Heart left ventricle (tissue), 16 donors: ENCODE measurements at regions not wholly inside any gene's neighbourhood (a gene's known extent, or its start where the extent isn't known, plus 50 kb on each side); places are given as distances from the start of the nearest gene placed in this dataset.

Source experiments
- ATAC-seq, 4 donors: fragments of 200-7000 bp; cut with Tn5 transposase; one replicate each; pipeline ENCODE4 v1.9.1; 2020 to 2022; ENCODE audit warnings: moderate library complexity in 4 of 4, mild to moderate bottlenecking in 3 of 4, moderate number of reproducible peaks in 1 of 4
- DNase-seq, 5 donors: peaks; one replicate each; pipeline ENCODE4 v3.0.0-alpha.2; 2020
- H3K27ac ChIP-seq, 12 donors: fragments of 200-600 bp; sonication (generic) in 4 of 12; one replicate each; pipeline versions ENCODE4 v1.5.0 to v1.8.0; 2016 to 2022; ENCODE audit warnings: mild to moderate bottlenecking in 2 of 12
- H3K27me3 ChIP-seq, 9 donors: fragments of 200-600 bp; sonication (generic) in 2 of 9; one replicate each; pipeline versions ENCODE4 v1.5.1 to v1.8.0; 2016 to 2022; ENCODE audit warnings: mild to moderate bottlenecking in 3 of 9
- H3K36me3 ChIP-seq, 9 donors: fragments of 200-600 bp; sonication (generic) in 2 of 9; one replicate each; pipeline versions ENCODE4 v1.5.0 to v1.8.0; 2018 to 2022; ENCODE audit warnings: mild to moderate bottlenecking in 2 of 9
- H3K4me1 ChIP-seq, 12 donors: fragments of 200-600 bp; sonication (generic) in 4 of 12; one replicate each; pipeline versions ENCODE4 v1.5.0 to v1.8.0; 2016 to 2022; ENCODE audit warnings: mild to moderate bottlenecking in 3 of 12
- H3K4me3 ChIP-seq, 12 donors: fragments of 200-600 bp; sonication (generic) in 4 of 12; one replicate each; pipeline versions ENCODE4 v1.5.0 to v1.8.0; 2017 to 2022; ENCODE audit warnings: mild to moderate bottlenecking in 9 of 12, moderate library complexity in 4 of 12
- H3K9me3 ChIP-seq, 12 donors: fragments of 200-600 bp; sonication (generic) in 4 of 12; one replicate each; pipeline versions ENCODE4 v1.5.0 to v1.8.0; 2016 to 2022; ENCODE audit warnings: mild to moderate bottlenecking in 1 of 12
- POLR2A ChIP-seq, 2 donors: fragments of 450-650 bp; IDR thresholded peaks; one replicate each; pipeline ENCODE4 v1.6.1; 2017; ENCODE audit warnings: antibody characterized with exemption in 2 of 2, mild to moderate bottlenecking in 2 of 2, moderate library complexity in 2 of 2
- WGBS, 4 donors: extraction: QIAGEN DNeasy Blood & Tissue Kit in 2 of 4; methylation state at CpG; one replicate each; pipeline versions ENCODE4 v1.1.5 to v1.1.7; 2013 to 2018; 5-methylcytosine and 5-hydroxymethylcytosine counted together
- intact Hi-C, 10 donors: fragments of 100-400 bp; cut with DNase I; formaldehyde crosslinking; loops; one replicate each; pipeline versions ENCODE4 v1.11.1 to v1.14.2; 2022
- TF ChIP-seq, protein P1 (sequence below), 12 donors: fragments of 200-600 bp; sonication (generic) in 4 of 12; IDR thresholded peaks; one replicate each; pipeline versions ENCODE4 v1.5.0 to v1.8.0; 2018 to 2022; ENCODE audit warnings: antibody characterized with exemption in 12 of 12, mild to moderate bottlenecking in 5 of 12
- donor health status: ischemic (EF 13 %, LVEDD 7.1; RV severe dilation, severe dysfunction).
- donor health status: healthy with polysubstance abuse.
- donor health status: DM: no; HTN: yes; CAD: no.
- donor health status: DM: no; HTN: no; CAD: no.
- donor health status: ischemic (EF 25% LVEDD 6.9; RV normal size, moderate dysfunction).
- donor health status: ischemic (EF 25% LVEDD 5.7; RV mildly dilated, moderate dysfunction).
- donor health status: healthy.
- donor health status: DM: yes; HTN: yes; CAD: no.
- donor health status: ischemic (EF 35%, LVEDD 5.7; RV mildly dilated, moderate dysfunction).
- donor health status: nonischemic (EF 11% LVEDD 7.7; RV severe dilation, severe dysfunction).
- donor health status: DM: yes; HTN: yes; CAD: no.
- donor health status: PGD.
- donor health status: ischemic (EF 29% LVEDD 5.4; RV normal size, mild dysfunction).
- donor health status: nonischemic (EF 23%, LVEDD 6.1; RV moderate dilation, normal function).

DNA sequence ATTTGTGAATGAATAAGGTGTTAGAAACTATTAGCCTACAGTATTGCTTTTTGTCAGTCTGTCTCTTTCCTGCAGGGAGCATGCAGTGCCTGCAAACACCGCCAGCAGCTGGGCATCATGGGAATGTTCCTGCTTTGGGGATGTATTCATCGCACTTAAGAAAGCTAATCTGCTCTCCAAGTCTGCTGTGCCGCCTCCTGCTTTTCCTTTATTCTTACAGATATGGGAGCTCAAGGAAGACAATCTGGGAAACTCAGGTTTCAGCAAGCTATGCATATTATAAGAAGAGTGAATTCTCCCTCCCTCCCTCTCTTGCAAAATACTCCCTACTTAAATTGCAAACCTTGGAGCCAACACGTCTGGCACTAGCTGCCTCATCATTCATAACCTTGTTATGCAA, 479.2 kb upstream of the ACVR2A start:
- Histone ChIP-seq H3K4me3 (no peak overlapping the region), H3K27ac (no peak overlapping the region), H3K36me3 (no peaks in the 10 kb centered on the region), H3K4me1 (no peaks in the 10 kb centered on the region), H3K9me3 (peaks cover 0 to 5% (median 0%) of the 10 kb centered on the region in 12 donors), H3K27me3 (no peaks in the 10 kb centered on the region)
- intact Hi-C loops, result no loop called here
- no peak for TF ChIP-seq POLR2A (IDR thresholded peaks at IDR 0.05)
- TF ChIP-seq, protein P1, sequence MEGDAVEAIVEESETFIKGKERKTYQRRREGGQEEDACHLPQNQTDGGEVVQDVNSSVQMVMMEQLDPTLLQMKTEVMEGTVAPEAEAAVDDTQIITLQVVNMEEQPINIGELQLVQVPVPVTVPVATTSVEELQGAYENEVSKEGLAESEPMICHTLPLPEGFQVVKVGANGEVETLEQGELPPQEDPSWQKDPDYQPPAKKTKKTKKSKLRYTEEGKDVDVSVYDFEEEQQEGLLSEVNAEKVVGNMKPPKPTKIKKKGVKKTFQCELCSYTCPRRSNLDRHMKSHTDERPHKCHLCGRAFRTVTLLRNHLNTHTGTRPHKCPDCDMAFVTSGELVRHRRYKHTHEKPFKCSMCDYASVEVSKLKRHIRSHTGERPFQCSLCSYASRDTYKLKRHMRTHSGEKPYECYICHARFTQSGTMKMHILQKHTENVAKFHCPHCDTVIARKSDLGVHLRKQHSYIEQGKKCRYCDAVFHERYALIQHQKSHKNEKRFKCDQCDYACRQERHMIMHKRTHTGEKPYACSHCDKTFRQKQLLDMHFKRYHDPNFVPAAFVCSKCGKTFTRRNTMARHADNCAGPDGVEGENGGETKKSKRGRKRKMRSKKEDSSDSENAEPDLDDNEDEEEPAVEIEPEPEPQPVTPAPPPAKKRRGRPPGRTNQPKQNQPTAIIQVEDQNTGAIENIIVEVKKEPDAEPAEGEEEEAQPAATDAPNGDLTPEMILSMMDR (IDR thresholded peaks at IDR 0.05), result no peak
- WGBS, 4 donors, result 62 to 65% (median 63%) methylated on average over 4 of the region's 4 CpGs
- DNase-seq, result no peak
- no peak for ATAC-seq

GRCh38 chr2:147364597-147364996, 480.2 kb upstream of the ACVR2A start:
- no peaks in the 10 kb centered on the region for H3K36me3 ChIP-seq
- H3K4me3 ChIP-seq, result no peak overlapping the region
- no peak overlapping the region for H3K27ac ChIP-seq
- DNase-seq (no peak), ATAC-seq (no peak)
- intact Hi-C loops, result no loop called here
- TF ChIP-seq POLR2A (IDR thresholded peaks at IDR 0.05), result no peak
- H3K27me3 ChIP-seq, result no peaks in the 10 kb centered on the region
- WGBS, 4 donors, result 49 to 58% (median 56%) methylated on average over 3 of the region's 3 CpGs
- H3K9me3 ChIP-seq, result no peaks in the 10 kb centered on the region
- H3K4me1 ChIP-seq, result no peaks in the 10 kb centered on the region

DNA sequence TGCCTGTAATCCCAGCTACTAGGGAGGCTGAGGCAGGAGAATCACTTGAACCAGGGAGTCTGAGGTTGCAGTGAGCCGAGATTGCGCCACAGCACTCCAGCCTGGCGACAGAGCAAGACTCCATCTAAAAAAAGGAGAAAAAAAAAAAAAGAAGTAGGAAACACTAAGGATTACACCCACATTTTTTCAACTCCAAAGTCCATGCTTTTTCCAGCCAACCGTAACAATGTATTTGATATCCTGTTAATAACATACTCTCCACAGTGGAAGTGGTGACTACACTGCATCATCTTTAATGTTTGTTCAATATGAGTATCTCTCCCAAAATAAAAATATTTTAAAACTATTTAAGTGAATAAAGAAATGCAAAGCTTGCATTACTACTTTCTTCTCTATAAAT, 481.6 kb upstream of the ACVR2A start:
- H3K4me1 ChIP-seq, result no peaks in the 10 kb centered on the region
- no peaks in the 10 kb centered on the region for H3K36me3 ChIP-seq
- H3K27me3 ChIP-seq, result no peaks in the 10 kb centered on the region
- TF ChIP-seq, protein P1 (IDR thresholded peaks at IDR 0.05), result no peak
- TF ChIP-seq POLR2A (IDR thresholded peaks at IDR 0.05), result no peak
- no peak for DNase-seq
- WGBS, 4 donors, result 89 to 93% (median 92%) methylated on average over 4 of the region's 4 CpGs
- no peak for ATAC-seq
- intact Hi-C loops, result no loop called here
- H3K27ac ChIP-seq, result no peak overlapping the region
- no peaks in the 10 kb centered on the region for H3K9me3 ChIP-seq
- H3K4me3 ChIP-seq, result no peak overlapping the region

- H3K4me1 ChIP-seq, result no peaks in the 10 kb centered on the region
- no peak for DNase-seq
- H3K27ac ChIP-seq, result no peak overlapping the region
- intact Hi-C loops, result no loop called here
- no peak for ATAC-seq
- no peak for TF ChIP-seq POLR2A (IDR thresholded peaks at IDR 0.05)
- TF ChIP-seq, protein P1 (IDR thresholded peaks at IDR 0.05), result no peak
- H3K9me3 ChIP-seq, result no peaks in the 10 kb centered on the region
- H3K36me3 ChIP-seq, result no peaks in the 10 kb centered on the region
- 61 to 75% (median 69%) methylated on average over 1 of the region's 1 CpG for WGBS, 4 donors
- H3K27me3 ChIP-seq, result no peaks in the 10 kb centered on the region
- no peak overlapping the region for H3K4me3 ChIP-seq
Observed at GRCh38 chr2:147358375-147358774, 486.5 kb upstream of the ACVR2A start.

DNA sequence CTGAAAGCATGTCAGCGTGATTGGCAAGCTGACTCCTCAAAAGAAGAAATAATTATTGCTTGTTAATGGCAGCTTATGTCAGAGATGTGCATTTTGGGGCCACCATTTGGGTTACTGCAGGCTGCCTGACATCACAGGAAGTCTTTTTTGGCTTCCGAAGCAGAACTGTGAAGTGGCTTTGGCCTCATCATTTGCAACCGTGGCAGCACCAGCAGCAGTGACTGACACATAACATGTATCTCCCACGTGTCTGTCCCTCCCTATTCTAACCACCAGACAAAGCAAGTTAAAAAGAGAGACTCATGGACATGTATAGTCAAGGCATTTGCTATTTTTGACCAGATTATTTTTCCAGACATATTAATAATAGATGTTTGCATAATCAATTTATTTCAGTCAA, 488.7 kb upstream of the ACVR2A start:
- no peak for DNase-seq
- H3K36me3 ChIP-seq, result no peaks in the 10 kb centered on the region
- no peak overlapping the region for H3K4me3 ChIP-seq
- ATAC-seq, result no peak
- TF ChIP-seq, protein P1 (IDR thresholded peaks at IDR 0.05), result no peak
- no peak for TF ChIP-seq POLR2A (IDR thresholded peaks at IDR 0.05)
- 57 to 67% (median 64%) methylated on average over 4 of the region's 4 CpGs for WGBS, 4 donors
- H3K27me3 ChIP-seq, result no peaks in the 10 kb centered on the region
- no peaks in the 10 kb centered on the region for H3K4me1 ChIP-seq
- no peak overlapping the region for H3K27ac ChIP-seq
- intact Hi-C loops, result no loop called here
- H3K9me3 ChIP-seq, result no peaks in the 10 kb centered on the region
